ENCODE measurements at regions not wholly inside any gene's neighbourhood (a gene's known extent, or its start where the extent isn't known, plus 50 kb on each side); places are given as distances from the start of the nearest gene placed in this dataset.

DNA sequence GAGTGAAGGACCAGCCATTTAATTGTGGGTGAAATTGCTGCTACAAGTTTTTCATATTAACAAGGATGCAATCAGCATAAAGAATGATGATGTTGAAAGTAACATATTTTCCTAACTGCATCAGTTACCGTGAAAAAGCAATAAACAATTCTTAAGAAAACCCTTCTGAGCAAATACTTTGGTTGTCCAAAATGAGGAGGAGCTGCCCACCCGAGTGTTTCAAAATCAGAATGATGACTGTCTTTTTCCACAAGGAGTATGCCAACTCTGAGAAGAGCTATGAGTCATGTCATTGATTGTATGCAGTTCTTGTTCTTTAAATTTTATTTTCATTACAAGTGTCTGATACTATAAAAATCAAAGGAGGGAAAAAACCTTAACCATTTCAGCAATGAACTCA, 470.5 kb downstream of the COL12A1 start:
- H3K4me1 ChIP-seq (ENCODE audit: control insufficient read depth in 1 of 2, insufficient read depth in 1 of 2, low read depth in 1 of 2, low read length in 1 of 2), result no peaks in the 10 kb centered on the region
- TF ChIP-seq, protein P1, sequence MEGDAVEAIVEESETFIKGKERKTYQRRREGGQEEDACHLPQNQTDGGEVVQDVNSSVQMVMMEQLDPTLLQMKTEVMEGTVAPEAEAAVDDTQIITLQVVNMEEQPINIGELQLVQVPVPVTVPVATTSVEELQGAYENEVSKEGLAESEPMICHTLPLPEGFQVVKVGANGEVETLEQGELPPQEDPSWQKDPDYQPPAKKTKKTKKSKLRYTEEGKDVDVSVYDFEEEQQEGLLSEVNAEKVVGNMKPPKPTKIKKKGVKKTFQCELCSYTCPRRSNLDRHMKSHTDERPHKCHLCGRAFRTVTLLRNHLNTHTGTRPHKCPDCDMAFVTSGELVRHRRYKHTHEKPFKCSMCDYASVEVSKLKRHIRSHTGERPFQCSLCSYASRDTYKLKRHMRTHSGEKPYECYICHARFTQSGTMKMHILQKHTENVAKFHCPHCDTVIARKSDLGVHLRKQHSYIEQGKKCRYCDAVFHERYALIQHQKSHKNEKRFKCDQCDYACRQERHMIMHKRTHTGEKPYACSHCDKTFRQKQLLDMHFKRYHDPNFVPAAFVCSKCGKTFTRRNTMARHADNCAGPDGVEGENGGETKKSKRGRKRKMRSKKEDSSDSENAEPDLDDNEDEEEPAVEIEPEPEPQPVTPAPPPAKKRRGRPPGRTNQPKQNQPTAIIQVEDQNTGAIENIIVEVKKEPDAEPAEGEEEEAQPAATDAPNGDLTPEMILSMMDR (IDR thresholded peaks at IDR 0.05), result no peak
- no peaks in the 10 kb centered on the region for H3K36me3 ChIP-seq
- H3K27ac ChIP-seq, result no peak overlapping the region
- H3K9me3 ChIP-seq, result no peaks in the 10 kb centered on the region
- no peak overlapping the region for H3K4me3 ChIP-seq (ENCODE audit: low read depth in 1 of 2, low read length in 1 of 2)
- H3K27me3 ChIP-seq, result no peaks in the 10 kb centered on the region

DNA sequence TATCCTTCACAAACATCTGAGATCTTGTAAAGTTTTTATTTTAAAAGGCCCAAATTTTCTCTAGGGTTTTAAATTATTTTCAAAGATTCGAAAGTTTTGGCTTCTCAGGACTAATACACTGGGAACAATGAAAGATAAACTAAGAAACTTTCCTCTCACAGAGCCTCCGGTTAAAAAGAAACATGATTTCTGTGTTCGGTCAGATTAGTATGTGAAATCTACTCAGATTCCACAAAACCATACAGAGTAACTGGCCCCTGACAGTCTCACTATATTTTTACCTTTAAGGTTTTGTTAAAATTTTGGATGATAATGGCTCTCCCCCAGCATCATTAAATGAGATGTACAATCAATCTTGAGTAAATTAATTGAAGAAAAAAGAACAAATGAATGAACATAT, 471.0 kb downstream of the COL12A1 start:
- TF ChIP-seq, protein P1 (IDR thresholded peaks at IDR 0.05), result no peak
- no peaks in the 10 kb centered on the region for H3K9me3 ChIP-seq
- H3K4me3 ChIP-seq (ENCODE audit: low read depth in 1 of 2, low read length in 1 of 2), result no peak overlapping the region
- H3K36me3 ChIP-seq, result no peaks in the 10 kb centered on the region
- no peaks in the 10 kb centered on the region for H3K27me3 ChIP-seq
- H3K4me1 ChIP-seq (ENCODE audit: control insufficient read depth in 1 of 2, insufficient read depth in 1 of 2, low read depth in 1 of 2, low read length in 1 of 2), result no peaks in the 10 kb centered on the region
- no peak overlapping the region for H3K27ac ChIP-seq

DNA sequence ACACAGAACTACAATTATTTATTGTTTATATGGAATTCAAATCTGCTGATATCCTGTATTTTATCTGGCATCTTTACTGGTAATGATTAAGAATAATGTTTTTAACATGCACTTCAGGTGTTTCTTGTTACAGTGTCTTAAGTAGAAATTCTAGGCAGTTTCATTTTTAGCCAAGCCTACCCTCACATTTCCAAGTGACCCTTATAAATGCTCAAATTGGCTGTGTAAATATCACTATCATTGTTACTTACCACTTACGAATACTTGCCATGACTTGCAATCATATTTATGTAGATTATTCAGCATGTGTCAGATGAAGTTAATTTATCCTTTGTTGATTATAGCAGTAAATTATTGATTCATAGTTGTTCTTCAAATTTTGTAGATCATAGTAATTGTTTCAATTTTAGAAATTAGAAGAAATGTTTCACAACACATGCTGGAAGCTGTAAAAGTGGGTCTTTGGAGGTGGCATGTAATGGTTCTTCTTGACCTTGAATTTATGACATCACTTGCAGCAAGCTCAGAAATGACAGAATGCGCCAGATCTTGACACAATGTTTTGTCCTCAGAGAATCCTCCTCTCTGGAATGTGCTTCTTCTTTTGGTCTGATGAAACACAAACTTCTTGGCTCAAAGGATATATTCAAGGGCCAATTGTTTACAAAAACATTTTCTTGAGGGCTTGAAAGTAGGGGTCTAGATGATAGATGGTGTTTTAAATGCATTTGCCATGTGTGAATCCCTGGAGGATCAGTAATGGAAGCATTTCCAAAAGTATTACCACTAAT, 471.8 kb downstream of the COL12A1 start:
- Histone ChIP-seq H3K27ac (no peak overlapping the region), H3K4me1 (ENCODE audit: control insufficient read depth in 1 of 2, insufficient read depth in 1 of 2, low read depth in 1 of 2, low read length in 1 of 2) (no peaks in the 10 kb centered on the region), H3K4me3 (ENCODE audit: low read depth in 1 of 2, low read length in 1 of 2) (no peak overlapping the region), H3K27me3 (no peaks in the 10 kb centered on the region), H3K36me3 (no peaks in the 10 kb centered on the region), H3K9me3 (no peaks in the 10 kb centered on the region)
- TF ChIP-seq, protein P1 (IDR thresholded peaks at IDR 0.05), result no peak

DNA sequence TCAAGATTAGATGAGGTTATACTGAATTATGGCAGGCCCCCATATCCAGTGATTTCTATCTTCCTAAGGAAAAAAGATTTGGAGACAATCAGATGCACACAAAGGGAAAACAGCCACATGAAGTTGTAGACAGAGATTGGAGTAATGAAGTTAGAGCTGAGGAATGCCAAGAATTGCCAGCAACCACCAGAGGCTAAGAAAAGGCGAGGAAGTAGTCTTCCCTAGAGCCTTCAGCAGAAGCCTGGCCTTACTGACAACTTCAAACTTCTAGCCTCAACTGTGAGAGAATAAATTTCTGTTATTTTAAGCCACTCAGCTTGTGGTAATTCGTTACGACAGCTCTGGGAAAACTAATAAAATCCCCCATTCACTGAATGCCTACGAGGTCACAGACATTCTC, 473.9 kb downstream of the COL12A1 start:
- TF ChIP-seq, protein P1 (IDR thresholded peaks at IDR 0.05), result no peak
- no peak overlapping the region for H3K4me3 ChIP-seq (ENCODE audit: low read depth in 1 of 2, low read length in 1 of 2)
- no peak overlapping the region for H3K27ac ChIP-seq
- no peaks in the 10 kb centered on the region for H3K4me1 ChIP-seq (ENCODE audit: control insufficient read depth in 1 of 2, insufficient read depth in 1 of 2, low read depth in 1 of 2, low read length in 1 of 2)
- H3K36me3 ChIP-seq, result no peaks in the 10 kb centered on the region
- H3K9me3 ChIP-seq, result no peaks in the 10 kb centered on the region
- no peaks in the 10 kb centered on the region for H3K27me3 ChIP-seq

DNA sequence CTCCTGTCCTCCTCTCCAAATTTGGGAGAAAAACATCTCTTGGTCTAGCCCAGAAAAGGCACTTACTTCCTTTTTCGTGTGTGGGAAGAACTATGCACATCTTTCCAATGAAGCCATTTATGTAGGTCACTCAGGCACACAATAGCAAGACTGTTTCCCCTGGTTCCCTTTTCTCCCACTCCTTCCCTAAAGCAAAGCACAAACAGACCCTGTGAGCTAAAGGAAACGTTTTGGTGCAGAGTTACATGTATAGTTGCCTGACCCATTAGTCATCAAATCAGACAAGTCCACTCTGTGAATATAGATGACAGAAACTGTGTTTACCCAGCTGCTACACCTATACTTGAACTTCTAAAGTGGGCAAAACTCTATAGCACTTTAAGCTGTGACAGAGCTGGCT, 474.6 kb downstream of the COL12A1 start:
- no peak overlapping the region for H3K4me3 ChIP-seq (ENCODE audit: low read depth in 1 of 2, low read length in 1 of 2)
- no peak overlapping the region for H3K27ac ChIP-seq
- H3K9me3 ChIP-seq, result no peaks in the 10 kb centered on the region
- H3K4me1 ChIP-seq (ENCODE audit: control insufficient read depth in 1 of 2, insufficient read depth in 1 of 2, low read depth in 1 of 2, low read length in 1 of 2), result no peaks in the 10 kb centered on the region
- no peaks in the 10 kb centered on the region for H3K36me3 ChIP-seq
- no peaks in the 10 kb centered on the region for H3K27me3 ChIP-seq
- TF ChIP-seq, protein P1 (IDR thresholded peaks at IDR 0.05), result no peak
